Heart left ventricle (tissue), 16 donors: ENCODE measurements at regions not wholly inside any gene's neighbourhood (a gene's known extent, or its start where the extent isn't known, plus 50 kb on each side); places are given as distances from the start of the nearest gene placed in this dataset.

ENCODE experiments used
- ATAC-seq, 4 donors: fragments of 200-7000 bp; cut with Tn5 transposase; one replicate each; pipeline ENCODE4 v1.9.1; 2020 to 2022; ENCODE audit warnings: moderate library complexity in 4 of 4, mild to moderate bottlenecking in 3 of 4, moderate number of reproducible peaks in 1 of 4
- DNase-seq, 5 donors: peaks; one replicate each; pipeline ENCODE4 v3.0.0-alpha.2; 2020
- H3K27ac ChIP-seq, 12 donors: fragments of 200-600 bp; sonication (generic) in 4 of 12; one replicate each; pipeline versions ENCODE4 v1.5.0 to v1.8.0; 2016 to 2022; ENCODE audit warnings: mild to moderate bottlenecking in 2 of 12
- H3K27me3 ChIP-seq, 9 donors: fragments of 200-600 bp; sonication (generic) in 2 of 9; one replicate each; pipeline versions ENCODE4 v1.5.1 to v1.8.0; 2016 to 2022; ENCODE audit warnings: mild to moderate bottlenecking in 3 of 9
- H3K36me3 ChIP-seq, 9 donors: fragments of 200-600 bp; sonication (generic) in 2 of 9; one replicate each; pipeline versions ENCODE4 v1.5.0 to v1.8.0; 2018 to 2022; ENCODE audit warnings: mild to moderate bottlenecking in 2 of 9
- H3K4me1 ChIP-seq, 12 donors: fragments of 200-600 bp; sonication (generic) in 4 of 12; one replicate each; pipeline versions ENCODE4 v1.5.0 to v1.8.0; 2016 to 2022; ENCODE audit warnings: mild to moderate bottlenecking in 3 of 12
- H3K4me3 ChIP-seq, 12 donors: fragments of 200-600 bp; sonication (generic) in 4 of 12; one replicate each; pipeline versions ENCODE4 v1.5.0 to v1.8.0; 2017 to 2022; ENCODE audit warnings: mild to moderate bottlenecking in 9 of 12, moderate library complexity in 4 of 12
- H3K9me3 ChIP-seq, 12 donors: fragments of 200-600 bp; sonication (generic) in 4 of 12; one replicate each; pipeline versions ENCODE4 v1.5.0 to v1.8.0; 2016 to 2022; ENCODE audit warnings: mild to moderate bottlenecking in 1 of 12
- CTCF ChIP-seq, 12 donors: fragments of 200-600 bp; sonication (generic) in 4 of 12; IDR thresholded peaks; one replicate each; pipeline versions ENCODE4 v1.5.0 to v1.8.0; 2018 to 2022; ENCODE audit warnings: antibody characterized with exemption in 12 of 12, mild to moderate bottlenecking in 5 of 12
- POLR2A ChIP-seq, 2 donors: fragments of 450-650 bp; IDR thresholded peaks; one replicate each; pipeline ENCODE4 v1.6.1; 2017; ENCODE audit warnings: antibody characterized with exemption in 2 of 2, mild to moderate bottlenecking in 2 of 2, moderate library complexity in 2 of 2
- WGBS, 4 donors: extraction: QIAGEN DNeasy Blood & Tissue Kit in 2 of 4; methylation state at CpG; one replicate each; pipeline versions ENCODE4 v1.1.5 to v1.1.7; 2013 to 2018; 5-methylcytosine and 5-hydroxymethylcytosine counted together
- intact Hi-C, 10 donors: fragments of 100-400 bp; cut with DNase I; formaldehyde crosslinking; loops; one replicate each; pipeline versions ENCODE4 v1.11.1 to v1.14.2; 2022
- donor health status: ischemic (EF 13 %, LVEDD 7.1; RV severe dilation, severe dysfunction).
- donor health status: healthy with polysubstance abuse.
- donor health status: DM: no; HTN: yes; CAD: no.
- donor health status: DM: no; HTN: no; CAD: no.
- donor health status: ischemic (EF 25% LVEDD 6.9; RV normal size, moderate dysfunction).
- donor health status: ischemic (EF 25% LVEDD 5.7; RV mildly dilated, moderate dysfunction).
- donor health status: healthy.
- donor health status: DM: yes; HTN: yes; CAD: no.
- donor health status: ischemic (EF 35%, LVEDD 5.7; RV mildly dilated, moderate dysfunction).
- donor health status: nonischemic (EF 11% LVEDD 7.7; RV severe dilation, severe dysfunction).
- donor health status: DM: yes; HTN: yes; CAD: no.
- donor health status: PGD.
- donor health status: ischemic (EF 29% LVEDD 5.4; RV normal size, mild dysfunction).
- donor health status: nonischemic (EF 23%, LVEDD 6.1; RV moderate dilation, normal function).

DNA sequence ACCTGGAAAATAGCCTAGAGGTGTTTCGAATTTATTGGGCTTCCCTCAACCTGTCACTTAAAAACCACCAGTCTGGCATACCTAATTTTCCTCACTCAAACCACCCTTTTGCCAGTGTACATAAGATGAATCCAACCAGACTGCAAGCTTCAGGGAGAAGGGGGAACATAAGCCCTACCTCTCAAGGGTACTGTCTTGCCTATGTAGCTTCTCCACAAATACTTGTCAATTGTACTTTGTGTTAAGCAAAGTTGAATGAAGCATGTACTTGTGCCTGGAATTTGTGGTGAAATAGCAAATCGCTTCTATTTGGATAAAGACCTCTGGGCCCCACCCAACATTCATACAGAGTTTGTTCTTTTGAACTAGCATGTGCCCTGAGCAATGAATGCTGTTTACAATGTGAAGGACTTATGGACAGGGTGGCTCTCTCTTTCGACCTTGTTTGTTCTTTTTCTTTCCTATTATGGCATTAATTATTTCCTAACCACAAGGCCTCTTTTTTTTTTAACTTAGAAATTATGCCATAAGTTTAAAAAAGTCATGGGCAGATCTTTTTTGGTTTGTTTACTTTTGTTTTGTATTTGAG lies 580.2 kb downstream of the EBF1 start:
- Histone ChIP-seq H3K27ac (no peak overlapping the region), H3K9me3 (no peaks in the 10 kb centered on the region), H3K36me3 (no peaks in the 10 kb centered on the region), H3K4me3 (no peak overlapping the region), H3K27me3 (no peaks in the 10 kb centered on the region), H3K4me1 (peaks cover 0 to 39% (median 7%) of the 10 kb centered on the region in 12 donors)
- ATAC-seq (no peak), DNase-seq (no peak)
- no peak for TF ChIP-seq POLR2A (IDR thresholded peaks at IDR 0.05)
- no peak for TF ChIP-seq CTCF (IDR thresholded peaks at IDR 0.05)
- 79 to 88% (median 81%) methylated on average over 3 of the region's 3 CpGs for WGBS, 4 donors
- intact Hi-C loops = loop anchor here in 3 of 10 donors (10.0 kb wide), 2 partner anchors 345 to 585 kb away; no protein-coding TSS in a partner anchor

DNA sequence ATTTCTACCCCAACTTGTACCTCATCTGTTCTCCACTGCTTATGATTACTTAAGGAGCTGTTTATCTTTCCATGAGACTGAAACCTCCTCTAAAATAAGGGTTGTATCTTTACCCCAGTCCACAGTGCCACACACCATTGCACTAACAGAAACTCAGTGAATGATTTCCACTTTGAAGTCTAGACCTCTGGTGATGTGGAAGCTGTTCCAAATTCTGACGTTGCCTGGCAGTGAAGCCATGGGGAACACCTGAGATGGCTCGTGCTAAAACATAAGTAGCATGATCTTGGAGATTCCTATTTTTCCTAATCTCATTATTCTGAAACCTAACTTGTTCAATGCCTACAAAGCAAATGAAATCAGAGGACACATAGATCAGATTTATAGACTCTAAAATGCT lies 583.2 kb downstream of the EBF1 start:
- 75 to 83% (median 80%) methylated on average over 2 of the region's 2 CpGs for WGBS, 4 donors
- Histone ChIP-seq H3K4me1 (peaks cover 0 to 30% (median 6%) of the 10 kb centered on the region in 12 donors), H3K27ac (no peak overlapping the region), H3K4me3 (no peak overlapping the region), H3K9me3 (no peaks in the 10 kb centered on the region), H3K36me3 (no peaks in the 10 kb centered on the region), H3K27me3 (no peaks in the 10 kb centered on the region)
- no peak for TF ChIP-seq POLR2A (IDR thresholded peaks at IDR 0.05)
- no peak for TF ChIP-seq CTCF (IDR thresholded peaks at IDR 0.05)
- ATAC-seq (no peak), DNase-seq (no peak)
- intact Hi-C loops = loop anchor here in 1 of 10 donors (10.0 kb wide), 1 partner anchor 342 kb away; no protein-coding TSS in a partner anchor

DNA sequence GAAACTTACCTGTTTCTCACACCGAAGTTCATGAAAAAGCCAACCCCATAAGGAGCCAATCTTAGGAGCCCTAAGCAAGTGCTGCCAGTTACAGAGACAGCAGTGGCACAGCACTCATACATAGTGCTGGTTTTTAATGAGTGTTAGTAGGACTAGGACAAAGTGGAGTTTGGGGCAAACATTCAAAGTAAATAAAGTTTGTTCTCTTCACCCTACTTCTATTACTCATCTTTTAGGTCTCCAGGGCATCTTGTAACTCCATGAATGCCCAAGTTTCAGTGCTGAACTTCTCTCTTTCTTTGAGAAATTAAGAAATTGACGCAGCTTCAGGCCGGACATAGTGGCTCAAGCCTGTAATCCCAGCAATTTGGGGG lies 584.7 kb downstream of the EBF1 start:
- H3K27me3 ChIP-seq = no peaks in the 10 kb centered on the region
- intact Hi-C loops = loop anchor here in 1 of 10 donors (10.0 kb wide), 1 partner anchor 340 kb away; no protein-coding TSS in a partner anchor
- peak overlapping the region in 1 of 12 donors; percentile 58 for H3K27ac ChIP-seq
- peaks cover 0 to 30% (median 6%) of the 10 kb centered on the region in 12 donors for H3K4me1 ChIP-seq
- H3K36me3 ChIP-seq = no peaks in the 10 kb centered on the region
- no peak for TF ChIP-seq POLR2A (IDR thresholded peaks at IDR 0.05)
- no peak for TF ChIP-seq CTCF (IDR thresholded peaks at IDR 0.05)
- 96 to 97% (median 96%) methylated on average over 3 of the region's 3 CpGs for WGBS, 4 donors
- H3K9me3 ChIP-seq = no peaks in the 10 kb centered on the region
- DNase-seq (no peak), ATAC-seq (no peak)
- H3K4me3 ChIP-seq = no peak overlapping the region

GRCh38 chr5:158514319-158514985 lies 585.3 kb downstream of the EBF1 start:
- no peak for TF ChIP-seq POLR2A (IDR thresholded peaks at IDR 0.05)
- no peak for TF ChIP-seq CTCF (IDR thresholded peaks at IDR 0.05)
- no peaks in the 10 kb centered on the region for H3K36me3 ChIP-seq
- no peaks in the 10 kb centered on the region for H3K27me3 ChIP-seq
- H3K4me3 ChIP-seq = no peak overlapping the region
- peaks cover 0 to 30% (median 6%) of the 10 kb centered on the region in 12 donors for H3K4me1 ChIP-seq
- intact Hi-C loops = loop anchor here in 1 of 10 donors (10.0 kb wide), 1 partner anchor 340 kb away; no protein-coding TSS in a partner anchor
- H3K9me3 ChIP-seq = no peaks in the 10 kb centered on the region
- 55 to 68% (median 57%) methylated on average over 1 of the region's 1 CpG for WGBS, 4 donors
- ATAC-seq (no peak), DNase-seq (no peak)
- peak overlapping the region in 3 of 12 donors; percentile 37 to 62 (median 58) for H3K27ac ChIP-seq
